Erythroblast (primary cell): ENCODE measurements at regions not wholly inside any gene's neighbourhood (a gene's known extent, or its start where the extent isn't known, plus 50 kb on each side); places are given as distances from the start of the nearest gene placed in this dataset.

Source experiments
- GATA1 ChIP-seq: IDR thresholded peaks from 2 replicates; pipeline ENCODE4 v1.6.1; 2011; ENCODE audit warnings: low read depth, mild to moderate bottlenecking, control low read depth, low read length, moderate library complexity
- POLR2A ChIP-seq: IDR thresholded peaks from 2 replicates; pipeline ENCODE4 v1.6.1; 2011; ENCODE audit warnings: mild to moderate bottlenecking, low read length

DNA sequence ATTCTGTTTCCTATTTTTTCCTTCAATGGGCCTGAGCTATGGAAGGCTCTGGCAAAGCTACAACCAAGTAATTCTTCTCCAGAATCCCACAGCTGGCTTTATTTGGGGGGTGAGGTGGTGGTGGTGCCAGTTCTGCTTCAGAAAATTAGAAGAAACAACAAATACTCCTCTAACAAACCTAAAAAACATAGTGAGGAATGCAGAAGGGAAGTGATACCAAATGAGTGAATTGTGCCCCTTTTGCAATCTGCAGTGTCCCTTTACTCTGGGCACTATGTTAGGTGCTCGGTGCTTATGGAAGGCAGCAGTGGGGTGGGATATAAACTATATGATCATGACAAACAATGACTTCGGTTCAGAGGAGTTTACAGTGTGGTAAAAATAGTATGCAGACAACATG, 90.4 kb upstream of the ROPN1 start:
- no peak for TF ChIP-seq POLR2A
- no peak for TF ChIP-seq GATA1
